Endothelial cell of umbilical vein (primary cell): ENCODE measurements at regions not wholly inside any gene's neighbourhood (a gene's known extent, or its start where the extent isn't known, plus 50 kb on each side); places are given as distances from the start of the nearest gene placed in this dataset.

Experiments used
- BruUV-seq: library from RNA; stranded (reverse); fragments of 400-500 nt; replicated peaks from 2 replicates; lab custom pipeline; 2021; lab: Mats Ljungman, UMichigan
- CTCF ChIA-PET: fragments of 300-600, 350-600 bp; sonication (Branson Sonifier 250); formaldehyde crosslinking; loops from one replicate; lab custom pipeline; 2021; ENCODE audit warnings: antibody characterized with exemption, inconsistent platforms; lab: Charles Lee
- POLR2A ChIA-PET: fragments of 300-600, 350-600 bp; sonication (Branson Sonifier 250); formaldehyde crosslinking; loops from one replicate; lab custom pipeline; 2021; ENCODE audit warnings: antibody characterized with exemption, inconsistent platforms; lab: Charles Lee
- DNase-seq: peaks from one replicate; pipeline ENCODE4 v3.0.0-alpha.2; 2011; ENCODE audit warnings: low read depth, low spot score
- FAIRE-seq: peaks from 2 replicates; lab custom pipeline; 2011; peaks lifted over from hg19 to GRCh38; lab: Jason Lieb, UNC
- H2AFZ ChIP-seq: 2 replicates; pipeline ENCODE4 v1.6.0; 2012; ENCODE audit warnings: low read depth, low read length, control low read depth, inconsistent platforms
- H3K27ac ChIP-seq: 2 replicates; pipeline ENCODE4 v1.5.1; 2011; ENCODE audit warnings: low read depth, mild to moderate bottlenecking, control low read depth, low read length, moderate library complexity; ENCODE audit not compliant: insufficient read depth
- H3K27me3 ChIP-seq, 2 experiments: 2 replicates each; pipeline versions ENCODE4 v1.6.0 to v1.6.1; 2011; ENCODE audit warnings: low read length in 2 of 2, mixed read lengths in 1 of 2; ENCODE audit not compliant: control insufficient read depth in 2 of 2, insufficient read depth in 2 of 2
- H3K36me3 ChIP-seq, 2 experiments: 2 replicates in 1 of 2; 3 replicates in 1 of 2; pipeline ENCODE4 v1.5.1; 2011; ENCODE audit warnings: low read length in 2 of 2, mild to moderate bottlenecking in 1 of 2, moderate library complexity in 1 of 2; ENCODE audit not compliant: control insufficient read depth in 2 of 2, insufficient read depth in 2 of 2; ENCODE audit errors: extremely low read depth in 1 of 2
- H3K4me1 ChIP-seq: 3 replicates; pipeline ENCODE4 v1.5.1; 2011; ENCODE audit warnings: mild to moderate bottlenecking, low read length; ENCODE audit not compliant: control insufficient read depth, insufficient read depth; ENCODE audit errors: extremely low read depth
- H3K4me2 ChIP-seq: 2 replicates; pipeline ENCODE4 v1.6.1; 2011; ENCODE audit warnings: low read length, control low read depth, mixed read lengths; ENCODE audit not compliant: insufficient read depth
- H3K4me3 ChIP-seq, 3 experiments: fragments of 200-600 bp in 1 of 3; sonication (generic), shearing (Covaris generic) in 1 of 3; replicated peaks in 1 of 3; 2 replicates each; pipeline ENCODE4 v1.5.1; 2011 to 2016; ENCODE audit warnings: control low read depth in 3 of 3, low read length in 3 of 3, mild to moderate bottlenecking in 2 of 3, inconsistent platforms in 1 of 3, low read depth in 1 of 3, moderate library complexity in 1 of 3; ENCODE audit not compliant: insufficient read depth in 1 of 3
- H3K79me2 ChIP-seq: 2 replicates; pipeline ENCODE4 v1.6.0; 2012; ENCODE audit warnings: low read length, inconsistent platforms; ENCODE audit not compliant: control insufficient read depth, insufficient read depth
- H3K9ac ChIP-seq: replicated peaks from 2 replicates; pipeline ENCODE3; 2011; ENCODE audit warnings: low read length, control low read depth; ENCODE audit not compliant: insufficient read depth; ENCODE audit errors: extremely low read depth
- H3K9me1 ChIP-seq: replicated peaks from 3 replicates; pipeline ENCODE4 v1.6.0; 2011; ENCODE audit warnings: mild to moderate bottlenecking, low read length; ENCODE audit not compliant: control insufficient read depth, insufficient read depth; ENCODE audit errors: extremely low read depth
- H3K9me3 ChIP-seq: replicated peaks from 2 replicates; pipeline ENCODE4 v1.5.1; 2012; ENCODE audit warnings: low read length, inconsistent platforms; ENCODE audit not compliant: control insufficient read depth, insufficient read depth
- H4K20me1 ChIP-seq: replicated peaks from 2 replicates; pipeline ENCODE3; 2011; ENCODE audit warnings: mild to moderate bottlenecking, low read length; ENCODE audit not compliant: control insufficient read depth, insufficient read depth; ENCODE audit errors: extremely low read depth
- CTCF ChIP-seq, 2 donors: IDR thresholded peaks; 1 replicate in 1 of 2; 2 replicates in 1 of 2; pipeline ENCODE4 v1.5.1; 2011; ENCODE audit warnings: low read length in 2 of 2, mild to moderate bottlenecking in 2 of 2, moderate library complexity in 2 of 2, control low read depth in 1 of 2, inconsistent platforms in 1 of 2, low read depth in 1 of 2; ENCODE audit not compliant: insufficient read depth in 1 of 2; ENCODE audit errors: extremely low read depth in 1 of 2
- EZH2 ChIP-seq: IDR thresholded peaks from 2 replicates; pipeline ENCODE4 v1.6.1; 2012; ENCODE audit warnings: borderline replicate concordance, low read depth, mild to moderate bottlenecking, moderate library complexity, low read length, inconsistent platforms; ENCODE audit not compliant: severe bottlenecking
- FOS ChIP-seq: IDR thresholded peaks from 2 replicates; pipeline ENCODE4 v1.6.1; 2011; ENCODE audit warnings: mild to moderate bottlenecking, low read length, moderate library complexity, borderline replicate concordance; ENCODE audit not compliant: insufficient read depth
- GATA2 ChIP-seq: IDR thresholded peaks from 2 replicates; pipeline ENCODE4 v1.7.0; 2011; ENCODE audit warnings: low read depth, mild to moderate bottlenecking, moderate library complexity, mixed read lengths, low read length; ENCODE audit not compliant: insufficient read length, insufficient read depth
- JUN ChIP-seq: IDR thresholded peaks from 2 replicates; pipeline ENCODE4 v1.6.1; 2011; ENCODE audit warnings: borderline replicate concordance, low read depth; ENCODE audit not compliant: insufficient read length, insufficient read depth
- MAX ChIP-seq: IDR thresholded peaks from 2 replicates; pipeline ENCODE4 v1.6.1; 2011; ENCODE audit not compliant: insufficient read depth, insufficient read length
- MYC ChIP-seq: IDR thresholded peaks from one replicate; pipeline ENCODE4 v1.6.1; 2011; ENCODE audit warnings: mild to moderate bottlenecking, low read depth, low read length
- POLR2A ChIP-seq: IDR thresholded peaks from 2 replicates; pipeline ENCODE4 v1.6.1; 2012; ENCODE audit warnings: low read depth, mild to moderate bottlenecking, control low read depth, low read length
- POLR2AphosphoS5 ChIP-seq: IDR thresholded peaks from 2 replicates; pipeline ENCODE4 v1.6.1; 2012; ENCODE audit warnings: low read depth, mild to moderate bottlenecking, control low read depth, low read length, moderate library complexity; ENCODE audit not compliant: insufficient read depth
- dilution Hi-C: fragments of 300-500 bp; cut with MboI; formaldehyde crosslinking; loops from one replicate; pipeline ENCODE4 v1.15.0; 2019; ENCODE audit warnings: low sequenced_read_pairs; ENCODE audit not compliant: extremely low pct_ligation_motif_present
- intact Hi-C: fragments of 100-400 bp; cut with micrococcal nuclease; formaldehyde crosslinking; loops from one replicate; pipeline ENCODE4 v1.10.0; 2022

- ChIA-PET CTCF (interaction anchor here (1.7 kb wide), 1 partner anchor 107 kb away, joined by 4 read pairs; no protein-coding TSS in a partner anchor), POLR2A (no interaction called here)
- peaks cover 1 to 3% of the 10 kb centered on the region in 2 experiments for H3K27me3 ChIP-seq
- dilution Hi-C loops (no loop called here), intact Hi-C loops (loop anchor here (10.0 kb wide), 1 partner anchor 247 kb away; no protein-coding TSS in a partner anchor)
- no peaks in the 10 kb centered on the region for H3K36me3 ChIP-seq
- no peak overlapping the region for H3K4me3 ChIP-seq
- H3K9ac ChIP-seq: no peak overlapping the region
- H3K79me2 ChIP-seq: no peaks in the 10 kb centered on the region
- DNase-seq (no peak), FAIRE-seq (no peak)
- H3K9me1 ChIP-seq: no peaks in the 10 kb centered on the region
- H3K4me1 ChIP-seq: peaks cover 8% of the 10 kb centered on the region
- no peak overlapping the region for H3K4me2 ChIP-seq
- no peak overlapping the region for H2AFZ ChIP-seq
- BruUV-seq: no TSS peak
- no peak for TF ChIP-seq EZH2
- no peak for TF ChIP-seq POLR2AphosphoS5
- no peak for TF ChIP-seq MYC
- no peak for TF ChIP-seq CTCF (IDR thresholded peaks at IDR 0.05; ENCODE audit: extremely low read depth in 1 of 2, insufficient read depth in 1 of 2, low read depth in 1 of 2, low read length in 2 of 2)
- TF ChIP-seq POLR2A: no peak
- no peak for TF ChIP-seq GATA2
- TF ChIP-seq MAX: no peak
- no peak for TF ChIP-seq JUN
- TF ChIP-seq FOS: no peak
- no peaks in the 10 kb centered on the region for H4K20me1 ChIP-seq
- no peaks in the 10 kb centered on the region for H3K9me3 ChIP-seq
- no peak overlapping the region for H3K27ac ChIP-seq
These were observed 145.5 kb downstream of the C16orf95 start for GRCh38 chr16:87171723-87172122.
